HG03432 (cell line): ENCODE measurements at regions not wholly inside any gene's neighbourhood (a gene's known extent, or its start where the extent isn't known, plus 50 kb on each side); places are given as distances from the start of the nearest gene placed in this dataset.

Experiments
- ATAC-seq: cut with Tn5 transposase; IDR thresholded peaks from one replicate; pipeline ENCODE4 v1.9.1; 2021; ENCODE audit warnings: mild to moderate bottlenecking, moderate library complexity; ENCODE audit not compliant: unreplicated experiment

DNA sequence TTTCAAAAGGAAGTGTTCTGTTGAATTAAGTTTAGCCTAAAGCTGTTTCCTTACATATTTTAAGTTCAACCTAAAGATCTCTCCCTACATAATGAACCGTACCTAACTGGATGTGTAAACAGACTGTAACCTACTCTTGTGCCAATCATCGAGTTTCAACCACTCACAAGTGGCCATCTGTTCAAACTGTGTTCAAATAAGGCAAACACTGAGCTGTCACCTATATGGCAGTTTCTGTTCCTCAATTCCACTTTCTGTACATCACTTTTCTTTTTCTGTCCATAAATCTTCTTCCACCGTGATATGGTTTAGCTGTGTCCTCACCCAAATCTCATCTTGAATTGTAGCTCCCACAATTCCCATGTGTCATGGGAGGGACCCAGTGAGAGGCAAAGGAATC lies 428.6 kb downstream of the HACE1 start:
- peak; percentile 85 for ATAC-seq

GRCh38 chr6:104428184-104428583 lies 431.5 kb downstream of the HACE1 start:
- ATAC-seq: no peak

- no peak for ATAC-seq
Measured at GRCh38 chr6:104423691-104424090, 436.0 kb downstream of the HACE1 start.

GRCh38 chr6:104421650-104422049 lies 438.1 kb downstream of the HACE1 start:
- no peak for ATAC-seq

- no peak for ATAC-seq
Measured at GRCh38 chr6:104418839-104419238, 440.9 kb downstream of the HACE1 start.

- ATAC-seq: no peak
Measured at GRCh38 chr6:104418125-104418524, 441.6 kb downstream of the HACE1 start.

- ATAC-seq: no peak
Measured at GRCh38 chr6:104414723-104415122, 445.0 kb downstream of the HACE1 start.

DNA sequence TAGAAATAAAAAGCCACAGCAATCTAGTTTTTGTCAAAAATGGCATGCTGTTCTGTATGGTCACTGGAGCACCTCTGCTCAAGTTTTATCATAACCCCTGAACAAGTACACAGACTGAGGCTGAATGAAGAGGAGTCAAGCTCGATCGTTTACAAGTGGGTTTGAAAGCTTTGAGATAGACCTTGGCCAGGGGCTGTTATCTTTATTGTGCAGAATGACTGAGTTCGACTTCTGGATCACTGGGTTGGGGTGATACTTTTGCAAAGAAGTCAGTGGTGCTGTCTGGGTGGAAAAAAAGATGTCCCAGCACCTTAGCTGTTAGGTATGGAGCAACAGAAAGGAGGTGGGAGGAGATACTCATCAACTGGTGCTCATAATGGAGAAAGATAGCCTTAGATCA lies 446.0 kb downstream of the HACE1 start:
- no peak for ATAC-seq

- ATAC-seq: no peak
Measured at GRCh38 chr6:104411302-104411701, 448.4 kb downstream of the HACE1 start.

DNA sequence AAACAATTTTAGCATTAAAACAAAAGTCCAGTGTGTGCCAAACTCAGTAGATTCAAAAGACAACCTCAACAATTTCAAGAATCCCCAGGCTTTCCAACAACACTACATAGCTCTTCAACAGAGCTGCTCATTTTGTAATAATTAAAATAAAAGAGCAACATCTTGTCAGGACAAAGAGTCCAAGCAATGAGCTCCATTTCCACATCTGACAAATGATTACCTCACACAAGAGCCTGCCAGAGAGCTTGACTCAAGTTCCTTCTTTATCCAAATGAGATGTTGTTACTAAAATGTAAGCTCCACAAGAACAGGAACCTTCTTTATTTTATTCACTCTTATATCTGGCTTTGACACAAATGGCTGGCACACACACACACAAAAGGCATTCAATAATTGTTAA lies 449.8 kb downstream of the HACE1 start:
- ATAC-seq: no peak

DNA sequence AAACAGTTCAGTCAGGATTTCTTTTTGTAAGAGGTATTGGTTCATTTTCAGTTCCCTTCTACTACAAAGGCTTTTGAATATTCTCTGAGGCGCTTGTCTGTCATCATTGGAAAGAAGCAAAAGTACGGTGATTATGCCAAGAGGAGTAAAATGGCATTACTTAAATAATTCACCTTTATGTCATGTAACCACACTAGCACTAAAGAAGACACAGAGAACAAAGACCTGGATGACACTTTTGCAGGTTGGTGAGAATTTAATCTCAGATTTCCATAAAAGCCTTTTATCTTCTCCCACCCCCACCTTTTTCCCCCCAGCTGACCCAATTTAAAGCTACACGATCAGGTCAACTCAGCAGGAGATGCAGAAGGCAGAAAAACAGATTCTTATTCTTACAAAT lies 451.8 kb downstream of the HACE1 start:
- ATAC-seq: no peak

DNA sequence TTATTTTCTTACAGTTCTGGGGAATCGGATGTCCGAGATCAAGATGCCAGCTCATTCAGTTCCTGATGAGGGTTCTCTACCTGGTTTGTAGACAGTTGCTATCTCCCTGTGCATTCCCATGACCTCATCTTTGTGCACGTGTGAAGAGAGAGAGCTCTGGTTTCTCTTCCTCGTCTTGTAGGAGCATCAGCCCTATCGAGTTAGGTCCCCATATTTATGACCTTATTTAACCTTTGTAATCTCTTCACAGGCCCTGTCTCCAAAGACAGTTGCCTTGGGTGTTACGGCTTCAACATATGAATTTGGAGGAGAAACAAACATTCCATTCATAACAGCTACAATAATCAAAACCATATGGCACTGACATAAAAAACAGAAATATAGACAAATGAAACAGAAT lies 455.3 kb downstream of the HACE1 start:
- peak; percentile 57 for ATAC-seq

- no peak for ATAC-seq
Measured at GRCh38 chr6:104402572-104402971, 457.1 kb downstream of the HACE1 start.

- no peak for ATAC-seq
Measured at GRCh38 chr6:104401926-104402325, 457.8 kb downstream of the HACE1 start.

GRCh38 chr6:104400844-104401243 lies 458.9 kb downstream of the HACE1 start:
- no peak for ATAC-seq

DNA sequence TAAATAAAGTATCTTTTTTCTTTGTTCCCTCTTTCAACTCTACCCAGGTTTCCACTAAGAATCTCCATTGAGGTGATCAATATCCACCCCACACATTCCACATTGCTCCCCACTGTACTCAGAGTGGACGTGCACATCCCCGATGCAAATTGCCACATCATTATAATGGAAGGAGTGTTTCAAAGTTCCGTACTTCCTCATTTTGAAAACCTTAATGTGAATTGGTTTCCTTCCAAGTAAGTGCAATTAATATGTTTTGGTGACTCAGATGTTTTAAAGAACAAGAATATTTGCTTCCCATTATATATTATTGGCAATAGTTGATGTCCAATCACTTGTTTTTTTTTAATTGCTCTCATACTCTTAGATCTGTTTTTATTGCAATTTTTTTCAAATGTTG lies 463.6 kb downstream of the HACE1 start:
- no peak for ATAC-seq

- ATAC-seq: no peak
Measured at GRCh38 chr6:104381907-104382306, 477.8 kb downstream of the HACE1 start.

DNA sequence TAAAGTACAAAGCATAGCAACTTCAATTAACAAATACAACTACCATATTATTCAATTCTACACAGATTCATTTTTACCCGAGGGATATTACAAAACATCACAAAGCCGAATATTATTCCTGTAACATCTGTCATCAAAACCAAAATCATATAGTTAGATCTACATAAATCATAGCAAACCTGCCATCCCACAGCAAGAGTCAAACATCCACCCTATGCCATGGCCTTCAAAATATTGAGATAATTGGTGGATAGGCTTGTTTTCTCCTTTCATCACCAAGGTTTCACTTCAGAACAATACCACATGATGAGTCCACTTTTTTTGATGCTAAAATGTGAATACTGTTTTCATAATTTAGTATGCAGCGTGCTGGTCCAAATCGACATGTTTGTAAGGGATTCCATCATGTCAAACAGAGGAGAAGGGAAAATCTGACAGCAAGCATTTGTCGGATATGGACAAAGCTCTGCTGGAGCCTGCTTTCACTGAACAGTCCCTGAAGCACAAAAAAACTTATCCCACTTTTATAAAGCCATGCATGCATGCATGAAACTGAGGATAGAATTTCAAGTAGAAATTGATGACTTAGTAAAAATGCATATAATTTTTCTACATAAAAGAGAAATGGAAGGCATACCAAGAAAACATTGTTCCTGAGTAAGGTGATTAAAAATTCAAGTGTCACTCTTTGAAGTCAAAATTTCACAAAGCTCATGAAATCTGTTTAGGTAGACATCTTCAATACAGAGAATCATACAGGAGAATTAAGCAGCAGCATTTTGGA lies 494.1 kb downstream of the HACE1 start:
- ATAC-seq: no peak

- no peak for ATAC-seq
Measured at GRCh38 chr6:104357928-104358327, 501.8 kb downstream of the HACE1 start.

DNA sequence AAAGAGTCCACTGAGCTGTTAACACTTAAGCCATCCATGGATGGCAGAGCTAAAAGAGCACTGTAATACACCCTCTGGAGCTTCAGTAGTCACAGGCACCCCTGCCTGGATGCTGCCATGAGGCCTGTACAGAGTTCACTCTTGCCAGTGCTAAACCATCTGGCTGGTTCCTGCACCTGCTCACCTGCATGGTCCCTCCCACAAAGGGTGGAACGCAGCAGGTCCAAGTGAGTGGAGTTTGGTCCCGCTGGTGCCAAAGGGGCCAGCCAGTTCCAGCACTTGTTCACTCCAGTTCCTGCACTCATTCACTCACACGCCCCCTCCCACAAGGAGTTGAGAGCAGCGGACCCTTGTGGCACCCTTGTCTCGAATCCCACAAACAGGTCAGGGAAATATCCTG lies 503.5 kb downstream of the HACE1 start:
- ATAC-seq: no peak

DNA sequence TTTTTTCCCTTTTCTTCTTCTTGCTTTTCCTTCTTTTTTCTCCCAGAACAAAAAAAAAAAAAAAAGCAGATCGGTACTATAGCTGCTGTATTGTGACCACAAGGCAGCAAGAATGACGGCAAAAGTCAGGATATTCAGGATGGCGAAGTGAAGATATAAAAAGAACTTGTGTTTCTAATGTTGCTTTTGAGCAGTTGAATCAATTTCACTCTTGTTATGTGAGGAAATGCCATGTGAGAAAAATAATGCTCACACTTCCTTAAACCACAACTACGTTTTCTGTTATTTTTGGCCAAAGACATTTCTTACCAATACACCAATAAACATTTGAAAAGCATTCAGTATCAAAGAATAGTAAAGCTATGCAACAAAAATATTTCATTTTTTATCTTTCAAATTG lies 510.5 kb downstream of the HACE1 start:
- ATAC-seq: no peak

- no peak for ATAC-seq
Measured at GRCh38 chr6:104344223-104344622, 515.5 kb downstream of the HACE1 start.

DNA sequence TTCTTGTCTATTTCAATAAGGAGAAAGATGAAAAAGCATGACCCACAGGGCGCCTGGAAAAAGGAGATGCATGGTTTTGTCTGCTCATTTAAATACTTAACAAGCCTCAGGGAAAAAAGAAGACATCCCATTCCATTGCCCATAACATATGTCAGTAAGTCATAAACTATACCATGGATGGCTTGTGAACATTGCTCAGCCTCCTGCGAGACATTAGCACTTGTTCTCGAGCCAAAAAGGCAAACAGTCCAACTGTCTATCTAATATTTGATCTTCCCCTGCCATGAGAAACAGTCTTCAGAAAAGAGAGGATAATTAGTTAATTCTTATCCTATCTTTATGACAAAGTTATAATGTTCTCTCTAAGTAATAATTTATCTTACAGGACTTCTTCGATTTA lies 527.4 kb downstream of the HACE1 start:
- no peak for ATAC-seq
